Suprapubic skin (tissue), 4 donors: ENCODE measurements at regions not wholly inside any gene's neighbourhood (a gene's known extent, or its start where the extent isn't known, plus 50 kb on each side); places are given as distances from the start of the nearest gene placed in this dataset.

Experiments
- DNase-seq, 2 donors: peaks; one replicate each; pipeline ENCODE4 v3.0.0-alpha.2; 2019; ENCODE audit warnings: low spot score in 2 of 2
- H3K27ac ChIP-seq: fragments of 200-600 bp; sonication (generic); one replicate; pipeline ENCODE4 v1.5.1; 2019
- H3K27me3 ChIP-seq: fragments of 200-600 bp; sonication (generic); one replicate; pipeline ENCODE4 v1.5.1; 2019
- H3K36me3 ChIP-seq: fragments of 200-600 bp; sonication (generic); one replicate; pipeline ENCODE4 v1.5.1; 2019
- H3K4me1 ChIP-seq: fragments of 200-600 bp; sonication (generic); one replicate; pipeline ENCODE4 v1.5.1; 2019
- H3K4me3 ChIP-seq: fragments of 200-600 bp; sonication (generic); one replicate; pipeline ENCODE4 v1.5.1; 2019; ENCODE audit warnings: mild to moderate bottlenecking
- H3K9me3 ChIP-seq: fragments of 200-600 bp; sonication (generic); one replicate; pipeline ENCODE4 v1.5.1; 2019
- CTCF ChIP-seq, 2 donors: fragments of 200-600 bp in 1 of 2; fragments of 450-650 bp in 1 of 2; sonication (generic) in 1 of 2; IDR thresholded peaks; one replicate each; pipeline ENCODE4 v1.5.1; 2016 to 2019; ENCODE audit warnings: antibody characterized with exemption in 2 of 2, mild to moderate bottlenecking in 1 of 2, moderate library complexity in 1 of 2
- EP300 ChIP-seq: sonication (generic); formaldehyde crosslinking; IDR thresholded peaks from one replicate; pipeline ENCODE4 v1.6.1; 2017; ENCODE audit warnings: antibody characterized with exemption
- POLR2A ChIP-seq, 2 donors: fragments of 450-650 bp; IDR thresholded peaks; one replicate each; pipeline ENCODE4 v1.6.1; 2017; ENCODE audit warnings: antibody characterized with exemption in 2 of 2, mild to moderate bottlenecking in 2 of 2, moderate library complexity in 2 of 2
- POLR2AphosphoS5 ChIP-seq, 3 donors: sonication (generic); formaldehyde crosslinking; IDR thresholded peaks; one replicate each; pipeline ENCODE4 v1.6.1; 2017; ENCODE audit warnings: antibody characterized with exemption in 3 of 3
- WGBS: methylation state at CpG from one replicate; pipeline ENCODE4 v1.1.5; 2018; 5-methylcytosine and 5-hydroxymethylcytosine counted together

- no peak for DNase-seq
- TF ChIP-seq POLR2AphosphoS5 (IDR thresholded peaks at IDR 0.05), result no peak
- no peak for TF ChIP-seq EP300
- no peak for TF ChIP-seq CTCF (IDR thresholded peaks at IDR 0.05)
- TF ChIP-seq POLR2A (IDR thresholded peaks at IDR 0.05), result no peak
- Histone ChIP-seq H3K4me3 (no peak overlapping the region), H3K9me3 (no peaks in the 10 kb centered on the region), H3K27me3 (no peaks in the 10 kb centered on the region), H3K27ac (no peak overlapping the region), H3K36me3 (no peaks in the 10 kb centered on the region), H3K4me1 (peaks cover 29% of the 10 kb centered on the region)
- WGBS, result 89% methylated on average over 4 of the region's 4 CpGs
These were observed 536.0 kb upstream of the JARID2 start for GRCh38 chr6:14709900-14710299.

GRCh38 chr6:14710421-14710820, 535.4 kb upstream of the JARID2 start:
- H3K27ac ChIP-seq, result no peak overlapping the region
- H3K27me3 ChIP-seq, result no peaks in the 10 kb centered on the region
- TF ChIP-seq EP300 (no peak), POLR2A (IDR thresholded peaks at IDR 0.05) (no peak), POLR2AphosphoS5 (IDR thresholded peaks at IDR 0.05) (no peak), CTCF (IDR thresholded peaks at IDR 0.05) (no peak)
- 95% methylated on average over 5 of the region's 5 CpGs for WGBS
- peaks cover 27% of the 10 kb centered on the region for H3K4me1 ChIP-seq
- DNase-seq, result no peak
- no peaks in the 10 kb centered on the region for H3K36me3 ChIP-seq
- H3K9me3 ChIP-seq, result no peaks in the 10 kb centered on the region
- no peak overlapping the region for H3K4me3 ChIP-seq

- 64% methylated on average over 3 of the region's 3 CpGs for WGBS
- Histone ChIP-seq H3K27me3 (no peaks in the 10 kb centered on the region), H3K36me3 (no peaks in the 10 kb centered on the region), H3K4me1 (peaks cover 19% of the 10 kb centered on the region), H3K9me3 (no peaks in the 10 kb centered on the region), H3K27ac (no peak overlapping the region), H3K4me3 (no peak overlapping the region)
- no peak for DNase-seq
- TF ChIP-seq EP300, result no peak
These were observed 534.7 kb upstream of the JARID2 start for GRCh38 chr6:14711056-14711703.

- Histone ChIP-seq H3K36me3 (no peaks in the 10 kb centered on the region), H3K4me1 (peaks cover 19% of the 10 kb centered on the region), H3K9me3 (no peaks in the 10 kb centered on the region), H3K27ac (no peak overlapping the region), H3K4me3 (no peak overlapping the region), H3K27me3 (no peaks in the 10 kb centered on the region)
- 93% methylated on average over 7 of the region's 7 CpGs for WGBS
- TF ChIP-seq CTCF (IDR thresholded peaks at IDR 0.05) (no peak), EP300 (no peak), POLR2A (IDR thresholded peaks at IDR 0.05) (no peak), POLR2AphosphoS5 (IDR thresholded peaks at IDR 0.05) (no peak)
- DNase-seq, result no peak
These were observed 534.0 kb upstream of the JARID2 start for GRCh38 chr6:14711704-14712379.

- Histone ChIP-seq H3K9me3 (no peaks in the 10 kb centered on the region), H3K36me3 (no peaks in the 10 kb centered on the region), H3K27ac (peak overlapping the region; percentile 39), H3K27me3 (no peaks in the 10 kb centered on the region), H3K4me1 (peaks cover 21% of the 10 kb centered on the region), H3K4me3 (no peak overlapping the region)
- no peak for DNase-seq
- TF ChIP-seq EP300 (no peak), POLR2AphosphoS5 (IDR thresholded peaks at IDR 0.05) (no peak), CTCF (IDR thresholded peaks at IDR 0.05) (no peak), POLR2A (IDR thresholded peaks at IDR 0.05) (no peak)
- 62% methylated on average over 13 of the region's 15 CpGs for WGBS
These were observed 532.6 kb upstream of the JARID2 start for GRCh38 chr6:14713008-14713960.
